ENCODE measurements at regions not wholly inside any gene's neighbourhood (a gene's known extent, or its start where the extent isn't known, plus 50 kb on each side); places are given as distances from the start of the nearest gene placed in this dataset.

GRCh38 chr5:135670588-135670987 lies 91.8 kb upstream of the CXCL14 start:
- no peak overlapping the region for H3K27ac ChIP-seq (ENCODE audit: control insufficient read depth, insufficient read depth)
- H3K27me3 ChIP-seq (replicated peaks in 1 of 2; ENCODE audit: control insufficient read depth in 2 of 2, insufficient read depth in 2 of 2, low read length in 1 of 2): no peaks in the 10 kb centered on the region
- in situ Hi-C loops (cut with MboI) (no loop called here), intact Hi-C loops (cut with micrococcal nuclease; ENCODE audit: unreplicated experiment) (no loop called here)
- 44% methylated on average over 6 of the region's 6 CpGs for WGBS (ENCODE audit: insufficient coverage, insufficient replicate concordance, low lambda C conversion rate, missing lambda C conversion rate)
- no peak overlapping the region for H3K9ac ChIP-seq (ENCODE audit: control insufficient read depth, insufficient read depth, low read length)
- no peaks in the 10 kb centered on the region for H3K36me3 ChIP-seq (ENCODE audit: control insufficient read depth in 2 of 2, insufficient read depth in 2 of 2, low read length in 1 of 2)
- H3K79me2 ChIP-seq (ENCODE audit: control insufficient read depth, insufficient read depth, low read length): no peaks in the 10 kb centered on the region
- H3K4me1 ChIP-seq (ENCODE audit: control insufficient read depth, insufficient read depth, low read length): no peaks in the 10 kb centered on the region
- ChIA-PET CTCF (no interaction called here), POLR2A (no interaction called here), RAD21 (ENCODE audit: unreplicated experiment) (no interaction called here), SMC1A (ENCODE audit: uncharacterized antibody, unreplicated experiment) (no interaction called here)
- FAIRE-seq: no peak
- BruUV-seq (replicated peaks): no TSS peak
- H3K9me3 ChIP-seq (replicated peaks; ENCODE audit: control insufficient read depth, insufficient read depth, low read length): no peaks in the 10 kb centered on the region
- DNase-seq (ENCODE audit: low read depth, low spot score): no peak
- no peaks in the 10 kb centered on the region for H4K20me1 ChIP-seq (ENCODE audit: control insufficient read depth, insufficient read depth)
- no peak for ATAC-seq
- H3K4me3 ChIP-seq: no peak overlapping the region
- H2AFZ ChIP-seq (ENCODE audit: control insufficient read depth, low read depth, low read length): no peak overlapping the region
- TF ChIP-seq MTA2 (IDR thresholded peaks at IDR 0.05; ENCODE audit: low read depth): no peak
- H3K4me2 ChIP-seq (ENCODE audit: control insufficient read depth, insufficient read depth): no peak overlapping the region

GRCh38 chr5:135669416-135669815 lies 90.6 kb upstream of the CXCL14 start:
- Histone ChIP-seq H3K27me3 (replicated peaks in 1 of 2; ENCODE audit: control insufficient read depth in 2 of 2, insufficient read depth in 2 of 2, low read length in 1 of 2) (no peaks in the 10 kb centered on the region), H2AFZ (ENCODE audit: control insufficient read depth, low read depth, low read length) (no peak overlapping the region), H3K36me3 (ENCODE audit: control insufficient read depth in 2 of 2, insufficient read depth in 2 of 2, low read length in 1 of 2) (no peaks in the 10 kb centered on the region), H3K9ac (ENCODE audit: control insufficient read depth, insufficient read depth, low read length) (no peak overlapping the region), H3K4me3 (no peak overlapping the region), H3K27ac (ENCODE audit: control insufficient read depth, insufficient read depth) (no peak overlapping the region), H3K4me1 (ENCODE audit: control insufficient read depth, insufficient read depth, low read length) (no peaks in the 10 kb centered on the region), H3K9me3 (replicated peaks; ENCODE audit: control insufficient read depth, insufficient read depth, low read length) (no peaks in the 10 kb centered on the region), H4K20me1 (ENCODE audit: control insufficient read depth, insufficient read depth) (no peaks in the 10 kb centered on the region), H3K4me2 (ENCODE audit: control insufficient read depth, insufficient read depth) (no peak overlapping the region), H3K79me2 (ENCODE audit: control insufficient read depth, insufficient read depth, low read length) (no peaks in the 10 kb centered on the region)
- DNase-seq (ENCODE audit: low read depth, low spot score) (no peak), ATAC-seq (no peak), FAIRE-seq (no peak)
- POLR2A ChIA-PET: no interaction called here
- intact Hi-C loops (cut with micrococcal nuclease; ENCODE audit: unreplicated experiment) (no loop called here), in situ Hi-C loops (cut with MboI) (no loop called here)
- SMC1A ChIA-PET (ENCODE audit: uncharacterized antibody, unreplicated experiment): no interaction called here
- TF ChIP-seq EED (IDR thresholded peaks at IDR 0.05; ENCODE audit: low read depth) (no peak), USF1 (IDR thresholded peaks at IDR 0.05; ENCODE audit: borderline replicate concordance, extremely low read length, insufficient read depth, low read depth, low read length) (no peak), KAT2A (conservative IDR thresholded peaks at IDR 0.05; ENCODE audit: control insufficient read depth, low read depth, low read length) (no peak), EZH2 (IDR thresholded peaks at IDR 0.05; ENCODE audit: borderline replicate concordance, control insufficient read depth, low read depth, low read length) (no peak)
- CTCF ChIA-PET: no interaction called here
- no TSS peak for BruUV-seq (replicated peaks)
- RAD21 ChIA-PET (ENCODE audit: unreplicated experiment): no interaction called here
- 0% methylated on average over 2 of the region's 2 CpGs for WGBS (ENCODE audit: insufficient coverage, insufficient replicate concordance, low lambda C conversion rate, missing lambda C conversion rate)

Data from GM12878 (cell line).